ELF-1 (cell line): ENCODE measurements at regions not wholly inside any gene's neighbourhood (a gene's known extent, or its start where the extent isn't known, plus 50 kb on each side); places are given as distances from the start of the nearest gene placed in this dataset.

Experiments
- DNase-seq: peaks from one replicate; pipeline ENCODE4 v3.0.0-alpha.2; 2016; ENCODE audit warnings: low read depth, low spot score

- no peak for DNase-seq
Measured at GRCh38 chr17:79446399-79447009, 164.3 kb downstream of the RBFOX3 start.

GRCh38 chr17:79444198-79444597 lies 166.7 kb downstream of the RBFOX3 start:
- DNase-seq: no peak

GRCh38 chr17:79443026-79443425 lies 167.8 kb downstream of the RBFOX3 start:
- no peak for DNase-seq

GRCh38 chr17:79441356-79442160 lies 169.3 kb downstream of the RBFOX3 start:
- no peak for DNase-seq

GRCh38 chr17:79440251-79440650 lies 170.6 kb downstream of the RBFOX3 start:
- DNase-seq: no peak

- no peak for DNase-seq
Measured at GRCh38 chr17:79439493-79439892, 171.4 kb downstream of the RBFOX3 start.

- DNase-seq: no peak
Measured at GRCh38 chr17:79438546-79439334, 172.1 kb downstream of the RBFOX3 start.

GRCh38 chr17:79438058-79438457 lies 172.8 kb downstream of the RBFOX3 start:
- DNase-seq: no peak

GRCh38 chr17:79437081-79437480 lies 173.8 kb downstream of the RBFOX3 start:
- DNase-seq: no peak

GRCh38 chr17:79435962-79436361 lies 174.9 kb downstream of the RBFOX3 start:
- DNase-seq: no peak

GRCh38 chr17:79435296-79435695 lies 175.6 kb downstream of the RBFOX3 start:
- DNase-seq: no peak

GRCh38 chr17:79434215-79434614 lies 176.6 kb downstream of the RBFOX3 start:
- DNase-seq: no peak

GRCh38 chr17:79433379-79433778 lies 177.5 kb downstream of the RBFOX3 start:
- DNase-seq: no peak

- DNase-seq: no peak
Measured at GRCh38 chr17:79431175-79431574, 179.7 kb downstream of the RBFOX3 start.

- DNase-seq: no peak
Measured at GRCh38 chr17:79429864-79430494, 180.9 kb downstream of the RBFOX3 start.

- no peak for DNase-seq
Measured at GRCh38 chr17:79428988-79429387, 181.9 kb downstream of the RBFOX3 start.

GRCh38 chr17:79427621-79428539 lies 183.0 kb downstream of the RBFOX3 start:
- DNase-seq: no peak

GRCh38 chr17:79425686-79426085 lies 185.2 kb downstream of the RBFOX3 start:
- no peak for DNase-seq

- peak; percentile 27 for DNase-seq
Measured at GRCh38 chr17:79424471-79425185, 186.2 kb downstream of the RBFOX3 start.

- no peak for DNase-seq
Measured at GRCh38 chr17:79423811-79424465, 186.9 kb downstream of the RBFOX3 start.
